ENCODE measurements at regions not wholly inside any gene's neighbourhood (a gene's known extent, or its start where the extent isn't known, plus 50 kb on each side); places are given as distances from the start of the nearest gene placed in this dataset.

DNA sequence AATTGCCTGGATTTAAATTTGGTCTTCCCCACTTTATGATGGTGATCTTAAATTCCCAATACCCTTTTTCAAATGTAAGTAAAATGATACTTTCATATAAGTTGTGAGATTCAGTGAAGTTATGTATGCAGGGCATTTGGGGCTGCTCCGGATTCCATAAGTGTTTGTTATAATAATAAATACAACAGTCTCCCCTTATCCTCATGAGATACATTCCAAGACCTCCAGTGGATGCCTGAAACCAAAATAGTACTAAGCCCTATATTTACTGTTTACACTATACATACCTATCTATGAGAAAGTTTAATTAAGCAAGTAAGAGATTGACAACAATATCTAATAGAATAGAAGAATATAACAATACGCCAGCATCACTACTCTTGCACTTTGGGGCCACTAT, 2237.8 kb downstream of the PCDH9 start:
- H3K27me3 Mint-ChIP-seq (ENCODE audit: low read depth): no peaks in the 10 kb centered on the region
- H3K4me3 Mint-ChIP-seq (ENCODE audit: unreplicated experiment): no peak overlapping the region
- H3K36me3 Mint-ChIP-seq (ENCODE audit: low read depth): no peaks in the 10 kb centered on the region
- H3K4me1 Mint-ChIP-seq (ENCODE audit: low read depth): peaks cover 5% of the 10 kb centered on the region
- no peak overlapping the region for H3K27ac Mint-ChIP-seq (ENCODE audit: unreplicated experiment)
- DNase-seq (ENCODE audit: low spot score): no peak
- H3K9me3 Mint-ChIP-seq (ENCODE audit: low read depth): peaks cover 7% of the 10 kb centered on the region
- TF ChIP-seq, protein P1, sequence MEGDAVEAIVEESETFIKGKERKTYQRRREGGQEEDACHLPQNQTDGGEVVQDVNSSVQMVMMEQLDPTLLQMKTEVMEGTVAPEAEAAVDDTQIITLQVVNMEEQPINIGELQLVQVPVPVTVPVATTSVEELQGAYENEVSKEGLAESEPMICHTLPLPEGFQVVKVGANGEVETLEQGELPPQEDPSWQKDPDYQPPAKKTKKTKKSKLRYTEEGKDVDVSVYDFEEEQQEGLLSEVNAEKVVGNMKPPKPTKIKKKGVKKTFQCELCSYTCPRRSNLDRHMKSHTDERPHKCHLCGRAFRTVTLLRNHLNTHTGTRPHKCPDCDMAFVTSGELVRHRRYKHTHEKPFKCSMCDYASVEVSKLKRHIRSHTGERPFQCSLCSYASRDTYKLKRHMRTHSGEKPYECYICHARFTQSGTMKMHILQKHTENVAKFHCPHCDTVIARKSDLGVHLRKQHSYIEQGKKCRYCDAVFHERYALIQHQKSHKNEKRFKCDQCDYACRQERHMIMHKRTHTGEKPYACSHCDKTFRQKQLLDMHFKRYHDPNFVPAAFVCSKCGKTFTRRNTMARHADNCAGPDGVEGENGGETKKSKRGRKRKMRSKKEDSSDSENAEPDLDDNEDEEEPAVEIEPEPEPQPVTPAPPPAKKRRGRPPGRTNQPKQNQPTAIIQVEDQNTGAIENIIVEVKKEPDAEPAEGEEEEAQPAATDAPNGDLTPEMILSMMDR (IDR thresholded peaks at IDR 0.05): no peak

DNA sequence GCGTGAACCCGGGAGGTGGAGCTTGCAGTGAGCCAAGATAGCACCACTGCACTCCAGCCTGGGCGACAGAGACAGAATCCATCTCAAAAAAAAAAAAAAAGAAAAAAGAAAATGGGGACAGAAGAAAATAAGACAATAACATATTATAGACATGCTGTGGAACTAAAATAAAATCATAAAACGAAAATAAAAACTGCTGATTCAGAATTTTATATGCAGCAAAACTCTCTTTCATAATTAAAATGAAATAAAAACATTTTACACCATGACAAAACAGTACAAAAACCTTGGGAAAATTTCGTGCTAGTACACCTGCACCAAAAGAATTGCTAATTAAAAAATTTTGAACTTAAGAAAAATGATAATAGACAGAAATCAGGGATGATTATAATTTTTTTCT, 2245.1 kb downstream of the PCDH9 start:
- Mint-ChIP-seq H3K27ac (ENCODE audit: unreplicated experiment) (no peak overlapping the region), H3K27me3 (ENCODE audit: low read depth) (no peaks in the 10 kb centered on the region), H3K36me3 (ENCODE audit: low read depth) (peaks cover 8% of the 10 kb centered on the region), H3K4me3 (ENCODE audit: unreplicated experiment) (no peak overlapping the region), H3K4me1 (ENCODE audit: low read depth) (no peaks in the 10 kb centered on the region), H3K9me3 (ENCODE audit: low read depth) (peaks cover 19% of the 10 kb centered on the region)
- no peak for DNase-seq (ENCODE audit: low spot score)
- TF ChIP-seq, protein P1 (IDR thresholded peaks at IDR 0.05): no peak

DNA sequence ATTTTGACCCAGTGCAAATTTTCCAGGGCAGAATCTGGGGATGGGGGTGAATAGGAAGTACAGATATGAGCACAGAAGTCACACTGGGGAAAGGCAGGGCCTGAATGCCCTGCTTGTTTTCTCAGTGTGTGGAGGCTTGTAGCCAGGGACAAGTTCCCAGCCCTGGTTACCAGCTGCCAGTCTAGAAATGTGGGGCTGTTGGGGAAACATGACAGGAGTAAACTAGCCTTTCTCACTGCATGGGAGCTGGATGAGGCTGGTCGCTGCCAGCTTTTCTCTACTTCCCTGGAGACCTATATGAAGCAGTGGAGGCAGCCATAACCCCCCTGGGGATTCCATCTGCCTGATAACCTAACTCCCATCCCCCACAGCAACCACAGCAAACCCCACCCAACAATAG, 2267.7 kb downstream of the PCDH9 start:
- Mint-ChIP-seq H3K4me1 (ENCODE audit: low read depth) (no peaks in the 10 kb centered on the region), H3K9me3 (ENCODE audit: low read depth) (peaks cover 12% of the 10 kb centered on the region), H3K27ac (ENCODE audit: unreplicated experiment) (no peak overlapping the region), H3K27me3 (ENCODE audit: low read depth) (no peaks in the 10 kb centered on the region), H3K36me3 (ENCODE audit: low read depth) (no peaks in the 10 kb centered on the region), H3K4me3 (ENCODE audit: unreplicated experiment) (no peak overlapping the region)
- TF ChIP-seq, protein P1 (IDR thresholded peaks at IDR 0.05): no peak
- no peak for DNase-seq (ENCODE audit: low spot score)

- no peaks in the 10 kb centered on the region for H3K4me1 Mint-ChIP-seq (ENCODE audit: low read depth)
- TF ChIP-seq, protein P1 (IDR thresholded peaks at IDR 0.05): no peak
- DNase-seq (ENCODE audit: low spot score): no peak
- H3K27me3 Mint-ChIP-seq (ENCODE audit: low read depth): no peaks in the 10 kb centered on the region
- no peaks in the 10 kb centered on the region for H3K36me3 Mint-ChIP-seq (ENCODE audit: low read depth)
- H3K27ac Mint-ChIP-seq (ENCODE audit: unreplicated experiment): no peak overlapping the region
- no peak overlapping the region for H3K4me3 Mint-ChIP-seq (ENCODE audit: unreplicated experiment)
- peaks cover 2% of the 10 kb centered on the region for H3K9me3 Mint-ChIP-seq (ENCODE audit: low read depth)
Measured at GRCh38 chr13:64959276-64959675, 2270.9 kb downstream of the PCDH9 start.

DNA sequence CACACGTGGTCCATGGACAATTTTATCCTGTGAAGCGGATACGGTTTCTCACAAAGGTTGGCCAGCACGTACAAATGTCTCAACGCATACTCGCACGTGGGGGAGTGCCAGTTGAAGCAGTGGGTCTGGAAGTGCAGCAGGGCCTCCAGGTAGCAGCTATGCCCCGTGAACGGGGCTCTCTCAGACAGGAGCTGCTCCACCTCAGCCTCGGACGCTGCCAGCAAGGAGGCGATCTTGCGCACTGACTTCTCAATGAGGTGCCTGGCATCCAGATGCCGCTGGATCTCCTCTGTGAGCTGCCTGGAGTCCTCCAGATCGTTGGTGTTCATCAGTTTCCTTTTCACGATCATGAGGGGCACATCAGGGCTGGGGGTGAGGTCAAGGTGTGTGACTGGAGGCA, 2272.0 kb downstream of the PCDH9 start:
- H3K27me3 Mint-ChIP-seq (ENCODE audit: low read depth): no peaks in the 10 kb centered on the region
- peaks cover 2% of the 10 kb centered on the region for H3K9me3 Mint-ChIP-seq (ENCODE audit: low read depth)
- no peaks in the 10 kb centered on the region for H3K4me1 Mint-ChIP-seq (ENCODE audit: low read depth)
- DNase-seq (ENCODE audit: low spot score): no peak
- TF ChIP-seq, protein P1 (IDR thresholded peaks at IDR 0.05): no peak
- no peak overlapping the region for H3K4me3 Mint-ChIP-seq (ENCODE audit: unreplicated experiment)
- no peak overlapping the region for H3K27ac Mint-ChIP-seq (ENCODE audit: unreplicated experiment)
- H3K36me3 Mint-ChIP-seq (ENCODE audit: low read depth): no peaks in the 10 kb centered on the region
